ENCODE measurements at regions not wholly inside any gene's neighbourhood (a gene's known extent, or its start where the extent isn't known, plus 50 kb on each side); places are given as distances from the start of the nearest gene placed in this dataset.

DNA sequence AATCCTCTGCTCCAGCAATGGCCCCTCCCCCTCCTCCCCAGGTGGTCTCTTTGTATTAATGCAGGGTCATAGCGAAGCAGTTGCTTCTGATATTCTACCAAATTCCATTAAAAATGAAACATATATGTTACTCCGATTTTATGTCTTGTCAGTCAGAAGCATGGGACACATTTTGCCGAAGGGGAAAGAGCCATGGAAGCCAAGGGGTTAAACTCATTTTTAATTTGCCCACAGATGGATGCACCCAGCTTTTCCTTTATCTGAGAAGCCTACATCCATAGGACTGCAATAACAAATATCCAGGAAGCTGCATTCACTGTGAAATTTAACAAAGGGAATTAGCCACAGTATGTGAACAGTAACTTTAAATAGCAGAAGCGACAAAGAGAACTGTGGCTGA is 688.2 kb downstream of the QKI start:
- CTCF ChIA-PET = no interaction called here
- Histone ChIP-seq H3K4me1 (ENCODE audit: control insufficient read depth in 2 of 2, insufficient read depth in 2 of 2, low read length in 2 of 2) (no peaks in the 10 kb centered on the region), H3K36me3 (ENCODE audit: control insufficient read depth in 2 of 3, insufficient read depth in 3 of 3, low read length in 3 of 3) (no peaks in the 10 kb centered on the region), H3K27ac (ENCODE audit: low read depth, low read length) (no peak overlapping the region), H3K9me3 (ENCODE audit: control insufficient read depth in 2 of 3, low read length in 3 of 3) (no peaks in the 10 kb centered on the region), H3K4me3 (ENCODE audit: low read length) (no peak overlapping the region), H3K27me3 (ENCODE audit: control insufficient read depth in 2 of 2, insufficient read depth in 2 of 2, low read length in 2 of 2) (no peaks in the 10 kb centered on the region)
- no peak overlapping the region for H3K27ac Mint-ChIP-seq
- H3K36me3 Mint-ChIP-seq = no peaks in the 10 kb centered on the region
- H3K4me1 Mint-ChIP-seq = no peaks in the 10 kb centered on the region
- intact Hi-C loops (cut with micrococcal nuclease) = no loop called here
- POLR2A ChIA-PET = no interaction called here
- H3K27me3 Mint-ChIP-seq = peaks cover 0 to 22% (median 16%) of the 10 kb centered on the region in 5 donors
- ATAC-seq = no peak
- H3K9me3 Mint-ChIP-seq = peaks cover 0 to 4% (median 0%) of the 10 kb centered on the region in 11 donors
- no peak for DNase-seq
- no peak overlapping the region for H3K4me3 Mint-ChIP-seq

DNA sequence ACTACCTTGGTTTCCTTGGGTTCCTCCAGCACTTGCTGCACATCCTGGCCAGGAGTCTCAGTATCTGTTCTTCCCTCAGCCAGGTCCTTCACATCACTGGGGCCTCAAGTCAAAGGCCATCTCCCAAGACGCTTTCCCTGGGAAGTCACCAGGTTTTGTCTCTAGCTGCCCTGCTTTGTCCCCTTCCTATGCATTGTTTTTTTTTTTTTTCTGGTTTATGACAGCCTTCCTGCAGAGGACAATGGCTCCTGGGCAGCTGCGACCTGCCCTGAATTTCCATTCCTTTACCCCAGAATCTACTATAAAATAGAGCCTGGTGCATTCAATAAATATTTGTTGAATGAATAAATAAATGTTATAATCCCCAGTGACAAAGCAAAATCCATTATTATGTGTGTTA is 687.3 kb downstream of the QKI start:
- Histone ChIP-seq H3K9me3 (ENCODE audit: control insufficient read depth in 2 of 3, low read length in 3 of 3) (no peaks in the 10 kb centered on the region), H3K4me1 (ENCODE audit: control insufficient read depth in 2 of 2, insufficient read depth in 2 of 2, low read length in 2 of 2) (no peaks in the 10 kb centered on the region), H3K36me3 (ENCODE audit: control insufficient read depth in 2 of 3, insufficient read depth in 3 of 3, low read length in 3 of 3) (no peaks in the 10 kb centered on the region), H3K27me3 (ENCODE audit: control insufficient read depth in 2 of 2, insufficient read depth in 2 of 2, low read length in 2 of 2) (no peaks in the 10 kb centered on the region), H3K27ac (ENCODE audit: low read depth, low read length) (no peak overlapping the region), H3K4me3 (ENCODE audit: low read length) (no peak overlapping the region)
- H3K27me3 Mint-ChIP-seq = peaks cover 0 to 17% (median 11%) of the 10 kb centered on the region in 5 donors
- peaks cover 0 to 4% (median 0%) of the 10 kb centered on the region in 11 donors for H3K9me3 Mint-ChIP-seq
- CTCF ChIA-PET = no interaction called here
- intact Hi-C loops (cut with micrococcal nuclease) = no loop called here
- H3K4me1 Mint-ChIP-seq = no peaks in the 10 kb centered on the region
- H3K4me3 Mint-ChIP-seq = no peak overlapping the region
- H3K36me3 Mint-ChIP-seq = no peaks in the 10 kb centered on the region
- H3K27ac Mint-ChIP-seq = no peak overlapping the region
- POLR2A ChIA-PET = no interaction called here
- DNase-seq = no peak
- no peak for ATAC-seq

GRCh38 chr6:164099269-164099865 is 684.8 kb downstream of the QKI start:
- Histone ChIP-seq H3K4me3 (ENCODE audit: low read length) (no peak overlapping the region), H3K36me3 (ENCODE audit: control insufficient read depth in 2 of 3, insufficient read depth in 3 of 3, low read length in 3 of 3) (no peaks in the 10 kb centered on the region), H3K27ac (ENCODE audit: low read depth, low read length) (no peak overlapping the region), H3K9me3 (ENCODE audit: control insufficient read depth in 2 of 3, low read length in 3 of 3) (no peaks in the 10 kb centered on the region), H3K27me3 (ENCODE audit: control insufficient read depth in 2 of 2, insufficient read depth in 2 of 2, low read length in 2 of 2) (no peaks in the 10 kb centered on the region), H3K4me1 (ENCODE audit: control insufficient read depth in 2 of 2, insufficient read depth in 2 of 2, low read length in 2 of 2) (no peaks in the 10 kb centered on the region)
- Mint-ChIP-seq H3K9me3 (peaks cover 0 to 7% (median 0%) of the 10 kb centered on the region in 11 donors), H3K27ac (no peak overlapping the region), H3K27me3 (peaks cover 0 to 16% (median 12%) of the 10 kb centered on the region in 5 donors), H3K36me3 (no peaks in the 10 kb centered on the region), H3K4me3 (no peak overlapping the region), H3K4me1 (peaks cover 0 to 1% (median 0%) of the 10 kb centered on the region in 7 donors)
- DNase-seq (no peak), ATAC-seq (no peak)
- intact Hi-C loops (cut with micrococcal nuclease) = no loop called here
- ChIA-PET CTCF (no interaction called here), POLR2A (no interaction called here)

DNA sequence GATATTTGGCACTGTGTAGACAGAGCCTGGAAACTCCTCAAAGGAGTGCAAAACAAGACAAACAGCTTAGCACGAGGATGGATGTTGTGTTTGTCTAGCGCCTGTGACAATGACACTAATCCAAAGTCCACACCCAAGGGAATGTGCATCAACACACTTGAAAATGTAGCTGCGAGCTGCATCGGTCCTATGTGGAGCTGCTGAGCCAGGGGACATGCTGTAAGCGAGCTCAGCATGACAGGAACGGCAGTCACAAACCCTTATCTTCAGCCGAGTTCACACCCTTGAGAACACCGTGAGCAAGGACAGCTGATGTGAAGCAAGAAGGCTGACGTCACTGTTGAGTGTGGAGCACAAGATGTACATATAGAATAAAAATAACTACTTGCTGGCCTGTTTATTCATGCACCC is 684.3 kb downstream of the QKI start:
- H3K4me3 ChIP-seq (ENCODE audit: low read length) = no peak overlapping the region
- intact Hi-C loops (cut with micrococcal nuclease) = no loop called here
- Mint-ChIP-seq H3K27me3 (peaks cover 0 to 17% (median 12%) of the 10 kb centered on the region in 5 donors), H3K9me3 (peaks cover 0 to 7% (median 0%) of the 10 kb centered on the region in 11 donors), H3K36me3 (no peaks in the 10 kb centered on the region), H3K27ac (no peak overlapping the region), H3K4me1 (peaks cover 0 to 1% (median 0%) of the 10 kb centered on the region in 7 donors), H3K4me3 (no peak overlapping the region)
- no peaks in the 10 kb centered on the region for H3K27me3 ChIP-seq (ENCODE audit: control insufficient read depth in 2 of 2, insufficient read depth in 2 of 2, low read length in 2 of 2)
- CTCF ChIA-PET = no interaction called here
- no peak for DNase-seq
- no peaks in the 10 kb centered on the region for H3K36me3 ChIP-seq (ENCODE audit: control insufficient read depth in 2 of 3, insufficient read depth in 3 of 3, low read length in 3 of 3)
- H3K9me3 ChIP-seq (ENCODE audit: control insufficient read depth in 2 of 3, low read length in 3 of 3) = no peaks in the 10 kb centered on the region
- no peak overlapping the region for H3K27ac ChIP-seq (ENCODE audit: low read depth, low read length)
- POLR2A ChIA-PET = no interaction called here
- H3K4me1 ChIP-seq (ENCODE audit: control insufficient read depth in 2 of 2, insufficient read depth in 2 of 2, low read length in 2 of 2) = no peaks in the 10 kb centered on the region
- no peak for ATAC-seq

DNA sequence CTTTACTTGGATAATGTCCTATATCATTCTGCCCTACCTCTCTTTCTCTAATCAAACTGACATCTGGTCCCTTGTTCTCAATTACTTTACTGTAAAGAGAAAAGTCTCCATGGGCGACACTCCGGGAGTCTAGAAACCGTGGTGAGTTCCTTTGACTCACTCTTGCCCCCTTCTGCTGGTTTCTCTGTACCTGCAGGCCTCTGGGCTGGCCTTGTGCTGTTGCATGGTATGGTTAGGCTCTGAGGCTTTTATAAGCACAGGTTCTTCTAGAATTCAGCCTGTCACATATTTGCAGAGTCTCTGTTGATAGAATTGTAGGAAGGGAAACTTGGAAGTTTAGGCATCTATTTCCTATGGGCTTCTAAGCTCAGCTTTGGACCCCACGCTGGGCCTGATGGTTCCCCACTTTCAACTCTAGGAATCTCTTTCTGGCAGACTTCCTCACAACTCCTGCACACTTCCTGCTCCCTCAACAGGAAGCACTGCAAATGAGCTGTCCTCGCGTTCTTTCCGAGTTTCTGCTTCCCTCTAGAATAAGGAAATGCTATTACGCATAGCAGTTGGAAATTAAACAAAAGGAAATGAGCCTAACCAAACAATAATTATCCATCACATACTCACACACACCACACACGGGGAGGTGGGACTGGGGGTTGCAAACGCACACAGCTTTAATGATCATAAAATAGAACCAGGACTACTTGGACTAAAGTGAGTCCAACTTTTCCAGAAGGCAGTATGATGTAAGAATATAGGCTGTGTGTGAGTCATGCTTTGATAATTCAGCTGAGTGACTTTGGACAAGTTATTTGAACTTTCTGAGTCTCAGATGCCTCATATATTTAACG is 683.3 kb downstream of the QKI start:
- no peak overlapping the region for H3K4me3 Mint-ChIP-seq
- intact Hi-C loops (cut with micrococcal nuclease) = no loop called here
- Histone ChIP-seq H3K36me3 (ENCODE audit: control insufficient read depth in 2 of 3, insufficient read depth in 3 of 3, low read length in 3 of 3) (no peaks in the 10 kb centered on the region), H3K27me3 (ENCODE audit: control insufficient read depth in 2 of 2, insufficient read depth in 2 of 2, low read length in 2 of 2) (no peaks in the 10 kb centered on the region), H3K9me3 (ENCODE audit: control insufficient read depth in 2 of 3, low read length in 3 of 3) (no peaks in the 10 kb centered on the region), H3K4me1 (ENCODE audit: control insufficient read depth in 2 of 2, insufficient read depth in 2 of 2, low read length in 2 of 2) (no peaks in the 10 kb centered on the region), H3K27ac (ENCODE audit: low read depth, low read length) (no peak overlapping the region), H3K4me3 (ENCODE audit: low read length) (no peak overlapping the region)
- peaks cover 0 to 1% (median 0%) of the 10 kb centered on the region in 7 donors for H3K4me1 Mint-ChIP-seq
- no peaks in the 10 kb centered on the region for H3K36me3 Mint-ChIP-seq
- peaks cover 0 to 17% (median 11%) of the 10 kb centered on the region in 5 donors for H3K27me3 Mint-ChIP-seq
- DNase-seq (no peak), ATAC-seq (no peak)
- CTCF ChIA-PET = no interaction called here
- no peak overlapping the region for H3K27ac Mint-ChIP-seq
- POLR2A ChIA-PET = no interaction called here
- peaks cover 0 to 7% (median 0%) of the 10 kb centered on the region in 11 donors for H3K9me3 Mint-ChIP-seq

- no peaks in the 10 kb centered on the region for H3K36me3 ChIP-seq (ENCODE audit: control insufficient read depth in 2 of 3, insufficient read depth in 3 of 3, low read length in 3 of 3)
Measured at GRCh38 chr6:164097056-164097455, 682.5 kb downstream of the QKI start.

DNA sequence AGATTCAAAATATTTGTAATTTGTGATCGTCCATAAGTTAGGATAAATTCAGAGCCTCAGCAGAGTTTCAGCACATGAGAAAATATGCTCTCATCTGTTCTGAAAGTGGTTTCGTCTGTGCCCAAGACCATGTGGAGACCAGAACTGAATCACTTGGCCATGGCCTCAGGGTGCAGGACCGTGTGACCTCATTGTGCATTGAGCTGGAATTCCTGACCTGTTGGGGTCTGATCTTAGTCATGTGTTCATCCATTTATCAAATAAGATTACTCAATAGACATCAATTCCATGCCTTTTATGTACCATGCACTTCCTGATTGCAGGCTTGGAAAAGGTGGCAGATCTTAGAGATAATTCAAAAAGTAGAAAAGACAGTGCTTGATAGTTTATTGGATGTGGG is 680.5 kb downstream of the QKI start:
- H3K4me3 ChIP-seq (ENCODE audit: low read length) = no peak overlapping the region
- H3K9me3 ChIP-seq (ENCODE audit: control insufficient read depth in 2 of 3, low read length in 3 of 3) = no peaks in the 10 kb centered on the region
- DNase-seq (no peak), ATAC-seq (no peak)
- H3K27me3 ChIP-seq (ENCODE audit: control insufficient read depth in 2 of 2, insufficient read depth in 2 of 2, low read length in 2 of 2) = no peaks in the 10 kb centered on the region
- Mint-ChIP-seq H3K27me3 (peaks cover 0 to 13% (median 0%) of the 10 kb centered on the region in 5 donors), H3K27ac (no peak overlapping the region), H3K4me1 (peaks cover 0 to 1% (median 0%) of the 10 kb centered on the region in 7 donors), H3K36me3 (no peaks in the 10 kb centered on the region), H3K4me3 (no peak overlapping the region), H3K9me3 (peaks cover 0 to 7% (median 2%) of the 10 kb centered on the region in 11 donors)
- H3K27ac ChIP-seq (ENCODE audit: low read depth, low read length) = no peak overlapping the region
- intact Hi-C loops (cut with micrococcal nuclease) = no loop called here
- ChIA-PET CTCF (no interaction called here), POLR2A (no interaction called here)
- no peaks in the 10 kb centered on the region for H3K36me3 ChIP-seq (ENCODE audit: control insufficient read depth in 2 of 3, insufficient read depth in 3 of 3, low read length in 3 of 3)
- no peaks in the 10 kb centered on the region for H3K4me1 ChIP-seq (ENCODE audit: control insufficient read depth in 2 of 2, insufficient read depth in 2 of 2, low read length in 2 of 2)

More at GRCh38 chr6:164097056-164097455, 682.5 kb downstream of the QKI start:
- Mint-ChIP-seq H3K4me3 (no peak overlapping the region), H3K27me3 (peaks cover 0 to 18% (median 5%) of the 10 kb centered on the region in 5 donors), H3K27ac (no peak overlapping the region), H3K36me3 (no peaks in the 10 kb centered on the region), H3K4me1 (peaks cover 0 to 1% (median 0%) of the 10 kb centered on the region in 7 donors), H3K9me3 (peaks cover 0 to 7% (median 2%) of the 10 kb centered on the region in 11 donors)
- H3K4me3 ChIP-seq (ENCODE audit: low read length) = no peak overlapping the region
- no peaks in the 10 kb centered on the region for H3K9me3 ChIP-seq (ENCODE audit: control insufficient read depth in 2 of 3, low read length in 3 of 3)
- ChIA-PET CTCF (no interaction called here), POLR2A (no interaction called here)
- H3K27me3 ChIP-seq (ENCODE audit: control insufficient read depth in 2 of 2, insufficient read depth in 2 of 2, low read length in 2 of 2) = no peaks in the 10 kb centered on the region
- intact Hi-C loops (cut with micrococcal nuclease) = no loop called here
- H3K4me1 ChIP-seq (ENCODE audit: control insufficient read depth in 2 of 2, insufficient read depth in 2 of 2, low read length in 2 of 2) = no peaks in the 10 kb centered on the region
- no peak for ATAC-seq
- DNase-seq = no peak
- H3K27ac ChIP-seq (ENCODE audit: low read depth, low read length) = no peak overlapping the region
